Cardiac septum (tissue), 1 donor: ENCODE measurements at regions not wholly inside any gene's neighbourhood (a gene's known extent, or its start where the extent isn't known, plus 50 kb on each side); places are given as distances from the start of the nearest gene placed in this dataset.

Experiments used
- DNase-seq: peaks from one replicate; pipeline ENCODE4 v3.0.0-alpha.2; 2020; ENCODE audit warnings: low spot score
- intact Hi-C: fragments of 100-400 bp; cut with DNase I; formaldehyde crosslinking; loops from one replicate; pipeline ENCODE4 v1.14.0; 2022
- donor health status: DM: no; HTN: no; CAD: no.

DNA sequence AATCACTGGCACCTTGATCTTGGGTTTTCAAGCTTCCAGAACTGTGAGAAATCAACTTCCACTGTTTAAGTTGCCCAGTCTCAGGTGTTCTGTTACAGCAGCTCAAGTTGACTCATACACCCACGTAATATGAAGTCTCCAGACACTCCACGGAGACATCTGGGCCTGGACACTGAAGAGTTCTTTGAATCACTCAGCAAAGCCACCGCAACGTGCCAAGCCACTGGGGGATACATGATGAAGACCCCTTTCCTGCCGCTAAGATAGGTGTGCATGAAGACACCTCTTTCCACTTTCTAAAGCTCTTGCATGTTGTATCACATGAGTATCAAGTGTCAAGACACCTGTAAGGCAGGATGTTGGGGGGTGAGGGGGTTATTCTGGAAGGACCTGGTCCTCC lies 311.7 kb upstream of the RTL1 start:
- intact Hi-C loops = no loop called here
- DNase-seq = no peak

- intact Hi-C loops = no loop called here
Measured at GRCh38 chr14:101215927-101216326, 312.4 kb upstream of the RTL1 start.

DNA sequence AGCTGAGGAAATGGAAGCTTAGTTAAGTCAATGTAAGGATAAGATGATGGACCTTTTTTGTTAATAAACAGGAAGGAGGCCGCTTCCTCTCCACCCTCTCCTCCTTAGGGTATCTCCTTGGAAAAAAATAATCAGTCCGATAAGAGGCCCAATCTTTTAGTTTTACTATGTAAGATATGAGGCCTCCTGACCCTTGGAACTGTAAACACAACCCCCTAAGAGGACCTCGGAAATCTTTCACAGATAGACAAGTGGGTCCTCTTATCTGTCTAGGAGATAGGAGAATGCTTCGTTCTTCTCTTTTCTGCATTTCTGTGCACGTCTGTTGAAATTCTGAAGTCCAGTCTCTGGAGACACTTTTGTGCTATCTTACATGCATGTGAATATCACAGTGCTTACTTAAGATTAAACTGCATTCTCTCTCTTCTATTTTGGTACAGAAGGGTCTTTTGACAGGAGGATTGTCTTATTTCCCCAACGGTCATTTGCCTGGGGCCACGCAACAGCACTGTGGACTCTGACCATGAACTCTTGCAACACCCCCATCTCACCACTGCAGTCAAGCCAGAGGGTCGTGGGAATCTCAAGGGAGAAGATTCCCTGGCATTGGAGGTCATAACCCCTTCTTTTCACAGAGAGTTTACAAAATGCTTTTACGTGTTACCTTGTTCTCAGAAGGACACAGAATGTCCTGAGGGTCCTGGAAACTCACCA lies 313.0 kb upstream of the RTL1 start:
- no peak for DNase-seq

More at GRCh38 chr14:101215927-101216326, 312.4 kb upstream of the RTL1 start:
- DNase-seq = no peak

DNA sequence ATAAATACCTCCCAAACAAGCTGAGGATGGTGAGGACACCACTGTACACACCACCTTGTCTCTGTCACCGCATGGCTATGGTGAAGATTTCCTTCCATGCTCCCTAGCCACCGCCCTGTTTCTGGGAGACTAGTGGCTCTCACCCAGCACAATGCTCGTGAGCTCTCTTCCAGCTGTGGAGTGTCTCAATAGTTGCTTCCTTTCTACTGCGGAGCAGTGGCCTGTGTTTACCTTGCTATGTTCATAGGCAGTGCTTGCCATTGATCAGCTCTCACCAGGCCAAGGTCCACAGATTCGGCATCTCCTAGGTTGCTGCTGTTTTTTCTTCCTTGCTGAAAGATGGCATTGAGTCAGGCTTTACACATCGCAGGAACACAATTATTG lies 313.6 kb upstream of the RTL1 start:
- peak; percentile 36 for DNase-seq
- intact Hi-C loops = no loop called here

More for the DNA sequence above, 313.0 kb upstream of the RTL1 start:
- intact Hi-C loops = no loop called here

- intact Hi-C loops = no loop called here
- DNase-seq = no peak
Measured at GRCh38 chr14:101217616-101218371, 314.3 kb upstream of the RTL1 start.

DNA sequence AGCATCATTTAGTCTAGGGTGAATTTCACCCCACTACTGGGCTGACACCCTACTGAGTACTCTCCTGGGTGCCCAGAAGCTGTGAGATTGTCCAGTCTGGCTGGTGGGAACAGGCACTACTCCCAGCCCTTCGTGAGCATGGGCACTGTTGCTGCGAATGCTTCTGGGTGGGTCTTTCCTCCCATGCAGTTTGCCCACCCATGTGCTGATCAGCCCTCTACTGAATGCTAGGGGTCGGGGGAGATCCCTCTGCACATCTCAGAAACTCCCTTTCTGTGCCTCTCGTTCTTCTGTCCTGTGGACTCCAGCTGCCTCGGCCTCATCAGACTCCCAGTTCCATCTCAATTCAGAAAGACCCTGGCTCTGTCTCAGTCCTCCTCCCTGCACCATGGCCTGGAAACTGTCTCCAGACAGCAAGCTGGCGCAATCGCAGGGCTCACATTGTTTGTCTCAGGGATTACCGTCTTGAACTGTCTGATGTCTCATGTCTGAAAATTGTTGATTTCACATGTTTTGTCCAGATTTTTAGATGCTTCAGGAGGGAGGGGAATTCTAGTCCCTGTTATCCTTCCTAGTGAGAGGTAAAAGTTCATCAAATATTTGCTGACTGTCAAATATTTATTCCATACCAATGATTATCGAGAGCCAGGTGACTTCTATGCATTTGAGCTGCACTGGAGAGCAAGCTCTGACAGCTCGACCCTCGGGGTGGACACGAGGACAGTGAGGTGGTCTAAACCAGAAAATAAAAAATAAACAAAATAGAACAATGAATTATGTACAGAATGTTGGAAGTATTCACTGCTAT lies 316.6 kb upstream of the RTL1 start:
- intact Hi-C loops = no loop called here
- DNase-seq = peak; percentile 31

- intact Hi-C loops = no loop called here
- no peak for DNase-seq
Measured at GRCh38 chr14:101220921-101221510, 317.5 kb upstream of the RTL1 start.

DNA sequence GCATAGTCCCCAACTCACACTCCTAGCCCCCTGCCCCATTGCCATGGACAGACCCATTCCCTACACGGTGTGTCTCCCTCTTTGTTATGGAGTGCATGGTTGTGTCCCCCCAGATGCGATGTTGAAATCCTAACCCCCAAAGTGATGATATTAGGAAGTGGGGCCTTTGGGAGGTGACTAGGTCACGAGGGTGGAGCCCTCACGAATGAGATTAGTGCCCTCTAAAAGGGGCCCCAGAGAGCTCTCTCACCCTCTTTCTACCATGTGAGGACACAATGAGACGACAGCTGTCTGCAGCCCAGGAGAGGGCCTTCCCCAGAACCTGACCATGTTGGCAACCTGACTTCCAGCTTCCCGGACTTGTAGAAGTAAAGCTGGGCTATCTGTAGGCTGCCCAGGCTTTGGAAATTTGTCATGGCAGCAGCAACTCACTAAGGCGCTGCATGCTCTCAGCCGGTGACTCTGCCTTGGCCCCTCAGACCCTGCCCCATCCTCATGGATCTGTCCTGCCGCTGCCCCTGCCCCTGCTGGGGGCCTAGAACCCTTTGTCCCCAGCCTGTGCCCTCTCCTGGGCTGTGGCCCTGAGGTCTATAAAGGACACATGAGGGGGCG lies 318.1 kb upstream of the RTL1 start:
- no peak for DNase-seq
- intact Hi-C loops = no loop called here

GRCh38 chr14:101222362-101223070 lies 319.0 kb upstream of the RTL1 start:
- intact Hi-C loops = no loop called here
- no peak for DNase-seq

DNA sequence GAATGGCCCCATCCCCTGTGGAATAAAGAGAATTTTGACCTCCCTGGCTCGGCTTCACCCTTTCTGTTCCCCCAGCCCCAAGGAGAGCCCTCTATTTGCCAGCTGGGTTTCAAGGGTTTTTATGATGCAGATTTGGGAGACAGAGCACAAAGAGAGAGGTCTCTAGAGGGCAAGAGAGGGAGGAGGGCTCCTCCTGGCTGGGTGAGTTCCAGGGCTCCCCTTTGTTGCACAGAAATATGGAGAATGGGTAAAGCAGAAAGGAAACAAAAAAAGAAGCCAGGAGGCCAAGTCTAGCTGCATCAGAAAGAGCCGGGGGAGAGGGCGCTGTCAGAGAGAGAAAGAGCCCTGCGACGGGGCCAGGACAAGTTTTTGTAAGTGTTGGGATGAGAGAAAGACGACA lies 319.6 kb upstream of the RTL1 start:
- intact Hi-C loops = no loop called here
- no peak for DNase-seq

- no peak for DNase-seq
- intact Hi-C loops = no loop called here
Measured at GRCh38 chr14:101223561-101224162, 320.1 kb upstream of the RTL1 start.

- no peak for DNase-seq
- intact Hi-C loops = no loop called here
Measured at GRCh38 chr14:101224356-101225156, 321.0 kb upstream of the RTL1 start.

- no peak for DNase-seq
- intact Hi-C loops = no loop called here
Measured at GRCh38 chr14:101225157-101226152, 321.9 kb upstream of the RTL1 start.

DNA sequence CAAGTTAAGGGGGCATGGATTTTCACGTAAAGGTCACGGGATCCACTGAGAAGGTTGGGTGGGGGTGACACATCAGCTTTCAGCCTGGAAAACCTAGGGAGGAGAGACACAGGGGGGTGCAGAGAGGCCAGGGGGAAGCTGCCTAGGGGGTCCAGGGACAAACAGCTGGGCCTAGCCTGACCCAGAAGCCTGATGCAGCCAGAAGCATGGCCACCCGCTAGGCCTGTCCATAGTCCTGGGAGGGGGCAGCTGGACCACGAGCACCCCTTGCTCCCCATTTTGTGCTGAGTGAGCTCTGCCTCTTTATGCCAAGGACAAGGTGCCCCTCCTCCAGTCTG lies 322.7 kb upstream of the RTL1 start:
- intact Hi-C loops = no loop called here
- DNase-seq = no peak

- intact Hi-C loops = no loop called here
- DNase-seq = no peak
Measured at GRCh38 chr14:101226603-101227425, 323.3 kb upstream of the RTL1 start.
